Upper lobe of left lung (tissue), 6 donors: ENCODE measurements at regions not wholly inside any gene's neighbourhood (a gene's known extent, or its start where the extent isn't known, plus 50 kb on each side); places are given as distances from the start of the nearest gene placed in this dataset.

Experiments
- ATAC-seq, 2 donors: fragments of 200-7000 bp; cut with Tn5 transposase; one replicate each; pipeline ENCODE4 v1.9.1; 2022; ENCODE audit warnings: mild to moderate bottlenecking in 2 of 2, moderate library complexity in 2 of 2; ENCODE audit not compliant: low FRiP score in 2 of 2
- DNase-seq, 2 donors: peaks; one replicate each; pipeline ENCODE4 v3.0.0-alpha.2; 2019 to 2020
- H3K27ac ChIP-seq, 4 donors: fragments of 200-600 bp; sonication (generic); one replicate each; pipeline ENCODE4 v1.5.1; 2016 to 2019
- H3K27me3 ChIP-seq, 4 donors: fragments of 200-600 bp; sonication (generic); one replicate each; pipeline ENCODE4 v1.5.1; 2017 to 2019
- H3K36me3 ChIP-seq, 4 donors: fragments of 200-600 bp; sonication (generic); one replicate each; pipeline ENCODE4 v1.5.1; 2016 to 2019
- H3K4me1 ChIP-seq, 4 donors: fragments of 200-600 bp; sonication (generic); one replicate each; pipeline ENCODE4 v1.5.1; 2018 to 2019
- H3K4me3 ChIP-seq, 4 donors: fragments of 200-600 bp; sonication (generic); one replicate each; pipeline ENCODE4 v1.5.1; 2017 to 2019; ENCODE audit warnings: mild to moderate bottlenecking in 2 of 4, moderate library complexity in 1 of 4
- H3K9me3 ChIP-seq, 4 donors: fragments of 200-600 bp; sonication (generic); one replicate each; pipeline ENCODE4 v1.5.1; 2018 to 2019
- CTCF ChIP-seq, 6 experiments: fragments of 450-650 bp in 4 of 6; fragments of 200-600 bp in 2 of 6; sonication (generic) in 2 of 6; IDR thresholded peaks; one replicate each; pipeline ENCODE4 v1.5.1; 2016 to 2019; ENCODE audit warnings: antibody characterized with exemption in 6 of 6
- EP300 ChIP-seq, 4 donors: sonication (generic); formaldehyde crosslinking; IDR thresholded peaks; one replicate each; pipeline ENCODE4 v1.5.1; 2017; ENCODE audit warnings: antibody characterized with exemption in 4 of 4, control low read depth in 2 of 4
- POLR2A ChIP-seq, 4 donors: fragments of 450-650 bp; IDR thresholded peaks; one replicate each; pipeline ENCODE4 v1.5.1; 2016 to 2017; ENCODE audit warnings: antibody characterized with exemption in 4 of 4, mild to moderate bottlenecking in 2 of 4
- POLR2AphosphoS5 ChIP-seq, 2 donors: sonication (generic); formaldehyde crosslinking; IDR thresholded peaks; one replicate each; pipeline ENCODE4 v1.5.1; 2017; ENCODE audit warnings: antibody characterized with exemption in 2 of 2
- WGBS, 2 donors: methylation state at CpG; one replicate each; pipeline ENCODE4 v1.1.5; 2017 to 2018; 5-methylcytosine and 5-hydroxymethylcytosine counted together
- donor health status: DM: no; HTN: no; CAD: no; lungs with moderate emphysema.
- donor health status: DM: no; HTN: yes; CAD: no; lungs with severe emphysema.

- Histone ChIP-seq H3K9me3 (no peaks in the 10 kb centered on the region), H3K27ac (no peak overlapping the region), H3K4me3 (no peak overlapping the region), H3K36me3 (no peaks in the 10 kb centered on the region), H3K27me3 (no peaks in the 10 kb centered on the region), H3K4me1 (no peaks in the 10 kb centered on the region)
- WGBS, 2 donors = 79 to 80% methylated on average over 10 of the region's 10 CpGs
- DNase-seq = no peak
- TF ChIP-seq POLR2A (IDR thresholded peaks at IDR 0.05) (no peak), POLR2AphosphoS5 (IDR thresholded peaks at IDR 0.05) (no peak)
- ATAC-seq = no peak
These were observed 78.8 kb upstream of the PPM1J start for GRCh38 chr1:112793631-112794565.

GRCh38 chr1:112791723-112792104 lies 76.6 kb upstream of the PPM1J start:
- no peak for TF ChIP-seq POLR2AphosphoS5 (IDR thresholded peaks at IDR 0.05)
- TF ChIP-seq POLR2A (IDR thresholded peaks at IDR 0.05) = no peak
- no peak for TF ChIP-seq CTCF (IDR thresholded peaks at IDR 0.05)
- no peak for TF ChIP-seq EP300 (IDR thresholded peaks at IDR 0.05)
- no peaks in the 10 kb centered on the region for H3K36me3 ChIP-seq
- no peaks in the 10 kb centered on the region for H3K27me3 ChIP-seq
- no peak overlapping the region for H3K4me3 ChIP-seq
- DNase-seq = no peak
- H3K9me3 ChIP-seq = no peaks in the 10 kb centered on the region
- no peaks in the 10 kb centered on the region for H3K4me1 ChIP-seq
- WGBS, 2 donors = 71 to 76% methylated on average over 3 of the region's 3 CpGs
- no peak for ATAC-seq
- no peak overlapping the region for H3K27ac ChIP-seq

GRCh38 chr1:112790920-112791722 lies 76.0 kb upstream of the PPM1J start:
- no peak overlapping the region for H3K4me3 ChIP-seq
- H3K27ac ChIP-seq = no peak overlapping the region
- DNase-seq (no peak), ATAC-seq (no peak)
- no peaks in the 10 kb centered on the region for H3K27me3 ChIP-seq
- no peaks in the 10 kb centered on the region for H3K36me3 ChIP-seq
- WGBS, 2 donors = 73 to 80% methylated on average over 10 of the region's 10 CpGs
- TF ChIP-seq POLR2AphosphoS5 (IDR thresholded peaks at IDR 0.05) (no peak), EP300 (IDR thresholded peaks at IDR 0.05) (no peak), POLR2A (IDR thresholded peaks at IDR 0.05) (no peak), CTCF (IDR thresholded peaks at IDR 0.05) (no peak)
- H3K4me1 ChIP-seq = no peaks in the 10 kb centered on the region
- no peaks in the 10 kb centered on the region for H3K9me3 ChIP-seq

GRCh38 chr1:112788561-112788960 lies 73.4 kb upstream of the PPM1J start:
- Histone ChIP-seq H3K27me3 (no peaks in the 10 kb centered on the region), H3K4me3 (no peak overlapping the region), H3K9me3 (no peaks in the 10 kb centered on the region), H3K4me1 (no peaks in the 10 kb centered on the region), H3K36me3 (no peaks in the 10 kb centered on the region), H3K27ac (no peak overlapping the region)
- ATAC-seq (no peak), DNase-seq (no peak)
- TF ChIP-seq CTCF (IDR thresholded peaks at IDR 0.05) (no peak), POLR2AphosphoS5 (IDR thresholded peaks at IDR 0.05) (no peak), EP300 (IDR thresholded peaks at IDR 0.05) (no peak), POLR2A (IDR thresholded peaks at IDR 0.05) (no peak)

GRCh38 chr1:112788054-112788453 lies 72.9 kb upstream of the PPM1J start:
- DNase-seq = no peak
- no peaks in the 10 kb centered on the region for H3K36me3 ChIP-seq
- no peaks in the 10 kb centered on the region for H3K4me1 ChIP-seq
- H3K9me3 ChIP-seq = no peaks in the 10 kb centered on the region
- no peak overlapping the region for H3K27ac ChIP-seq
- 79 to 81% methylated on average over 2 of the region's 2 CpGs for WGBS, 2 donors
- no peaks in the 10 kb centered on the region for H3K27me3 ChIP-seq
- no peak overlapping the region for H3K4me3 ChIP-seq
- ATAC-seq = no peak
- TF ChIP-seq EP300 (IDR thresholded peaks at IDR 0.05) (no peak), POLR2A (IDR thresholded peaks at IDR 0.05) (no peak), CTCF (IDR thresholded peaks at IDR 0.05) (no peak)
